GM18505 (cell line): ENCODE measurements at regions not wholly inside any gene's neighbourhood (a gene's known extent, or its start where the extent isn't known, plus 50 kb on each side); places are given as distances from the start of the nearest gene placed in this dataset.

Experiments
- ATAC-seq: cut with Tn5 transposase; IDR thresholded peaks from one replicate; pipeline ENCODE4 v1.9.1; 2021; ENCODE audit not compliant: unreplicated experiment
- POLR2A ChIP-seq: IDR thresholded peaks from 4 replicates; pipeline ENCODE4 v1.6.1; 2011; ENCODE audit warnings: borderline replicate concordance; ENCODE audit not compliant: insufficient read depth, insufficient read length; ENCODE audit errors: extremely low read depth

DNA sequence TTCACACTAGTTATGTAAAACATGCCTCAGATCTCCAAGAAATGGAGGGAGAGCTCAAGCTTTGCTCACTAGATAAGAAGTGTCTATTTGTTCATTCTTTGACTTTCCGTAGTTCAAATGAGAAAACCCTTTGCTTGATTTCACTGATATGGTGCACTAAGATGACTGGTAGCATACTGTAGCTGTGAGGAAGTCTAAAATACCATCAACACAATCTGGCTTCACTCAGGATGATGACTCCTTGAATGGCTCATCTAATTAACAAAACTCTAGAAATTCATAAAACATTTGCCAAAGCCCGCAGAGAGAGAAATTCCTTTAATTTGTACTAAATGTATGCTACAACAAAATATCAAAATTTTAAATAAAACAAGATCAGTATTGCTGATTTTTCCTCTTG, 152.8 kb upstream of the STK17B start:
- no peak for TF ChIP-seq POLR2A
- ATAC-seq: no peak

DNA sequence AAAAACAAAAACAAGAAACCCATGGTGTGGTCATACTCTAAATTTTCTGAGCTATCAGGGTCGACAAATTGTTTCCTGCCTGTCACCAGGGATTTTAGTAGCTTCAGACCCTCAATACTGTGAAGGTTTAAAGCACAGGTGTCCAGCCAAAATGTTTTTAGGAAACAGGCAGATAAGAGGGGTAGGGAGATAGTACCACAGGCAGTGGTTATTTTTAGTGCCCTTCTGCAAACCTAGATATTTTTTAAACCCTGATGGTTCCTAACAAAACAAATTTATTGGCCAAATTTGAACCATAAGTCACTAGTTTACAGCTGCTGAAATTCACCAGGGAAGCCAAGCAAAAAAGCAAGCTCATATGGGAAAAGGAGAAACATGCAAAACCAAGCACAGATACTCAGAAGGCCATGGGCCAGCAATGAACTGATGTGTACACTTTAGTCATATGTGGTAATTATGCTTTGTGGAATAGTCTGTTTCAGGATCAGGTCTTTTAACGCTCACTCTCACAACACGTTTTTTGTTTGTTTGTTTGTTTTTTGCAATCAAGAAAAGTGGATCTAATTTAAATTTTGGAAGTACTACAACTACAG, 156.8 kb upstream of the STK17B start:
- no peak for TF ChIP-seq POLR2A
- ATAC-seq: no peak

- ATAC-seq: no peak
Observed at GRCh38 chr2:196329959-196330358, 158.6 kb upstream of the STK17B start.

DNA sequence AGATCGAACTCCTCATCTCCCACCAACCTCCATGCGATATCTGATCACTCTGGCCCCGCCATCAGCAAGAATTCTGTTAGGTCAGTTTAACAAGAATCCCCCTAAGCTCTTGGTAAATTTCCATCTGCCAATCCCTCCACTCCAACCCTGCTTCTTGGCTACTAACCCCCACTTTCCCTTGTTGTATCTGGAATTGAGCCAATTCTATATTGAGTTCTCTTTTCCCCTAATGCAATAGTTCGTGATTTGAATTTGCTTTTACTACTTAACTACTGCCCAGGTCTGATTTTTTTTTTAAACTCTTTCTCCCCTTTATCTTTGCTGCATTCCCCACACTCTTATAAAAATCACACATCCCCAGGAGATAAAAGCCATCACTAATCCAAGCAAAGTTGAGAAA, 159.3 kb upstream of the STK17B start:
- no peak for TF ChIP-seq POLR2A
- no peak for ATAC-seq

More at GRCh38 chr2:196329959-196330358, 158.6 kb upstream of the STK17B start:
- no peak for TF ChIP-seq POLR2A

DNA sequence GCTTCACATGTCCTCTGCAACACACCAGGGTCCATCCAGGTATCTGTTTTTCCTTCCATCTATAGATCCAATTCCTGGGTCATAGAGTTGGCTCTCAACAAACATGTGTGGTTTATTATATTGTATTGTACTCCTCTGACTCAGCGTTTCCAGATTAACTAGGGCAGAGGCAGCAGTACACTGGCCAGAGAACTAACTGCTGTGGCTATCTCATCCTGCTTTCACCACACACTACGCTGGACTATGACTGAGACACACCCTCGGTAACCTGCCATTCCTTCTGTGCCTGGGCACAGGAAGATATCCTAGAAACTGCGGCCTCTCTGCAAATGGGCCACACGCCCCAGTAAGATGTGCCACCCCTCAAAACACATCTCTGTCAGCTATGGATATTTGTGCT, 159.8 kb upstream of the STK17B start:
- no peak for ATAC-seq

GRCh38 chr2:196331851-196332250, 160.5 kb upstream of the STK17B start:
- no peak for TF ChIP-seq POLR2A

More for the DNA sequence above, 159.8 kb upstream of the STK17B start:
- no peak for TF ChIP-seq POLR2A

GRCh38 chr2:196333397-196333796, 162.0 kb upstream of the STK17B start:
- no peak for ATAC-seq
- no peak for TF ChIP-seq POLR2A

More at GRCh38 chr2:196331851-196332250, 160.5 kb upstream of the STK17B start:
- ATAC-seq: no peak

DNA sequence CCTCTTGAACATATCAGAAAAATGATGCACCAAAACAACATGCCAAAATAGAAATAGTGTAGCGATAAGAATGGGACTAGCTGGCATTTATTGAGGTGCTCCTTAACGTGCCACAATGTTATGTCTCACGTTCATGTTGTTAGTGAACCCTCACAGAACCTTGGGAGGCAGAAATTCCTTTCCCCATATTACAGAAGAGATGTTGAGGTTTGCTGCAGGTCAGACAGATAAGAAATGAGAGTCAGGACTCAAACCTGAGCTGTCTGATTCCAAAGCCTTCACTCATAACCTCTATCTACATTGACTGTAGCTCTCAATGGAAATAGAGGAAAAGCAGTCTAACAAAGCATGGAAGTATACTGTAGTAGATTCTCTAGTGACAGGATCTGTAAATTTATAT, 163.3 kb upstream of the STK17B start:
- TF ChIP-seq POLR2A: no peak
- no peak for ATAC-seq

- no peak for ATAC-seq
- TF ChIP-seq POLR2A: no peak
Observed at GRCh38 chr2:196335221-196335634, 163.8 kb upstream of the STK17B start.

GRCh38 chr2:196336207-196336606, 164.8 kb upstream of the STK17B start:
- ATAC-seq: no peak
- TF ChIP-seq POLR2A: no peak

- ATAC-seq: no peak
Observed at GRCh38 chr2:196336715-196337114, 165.3 kb upstream of the STK17B start.

GRCh38 chr2:196337208-196337953, 166.0 kb upstream of the STK17B start:
- TF ChIP-seq POLR2A: no peak
- ATAC-seq: no peak

More at GRCh38 chr2:196336715-196337114, 165.3 kb upstream of the STK17B start:
- no peak for TF ChIP-seq POLR2A

GRCh38 chr2:196338440-196338839, 167.1 kb upstream of the STK17B start:
- no peak for TF ChIP-seq POLR2A
- ATAC-seq: no peak

GRCh38 chr2:196341277-196341841, 170.0 kb upstream of the STK17B start:
- no peak for ATAC-seq
- no peak for TF ChIP-seq POLR2A
